CD4-positive, alpha-beta T cell (primary cell): ENCODE measurements at regions not wholly inside any gene's neighbourhood (a gene's known extent, or its start where the extent isn't known, plus 50 kb on each side); places are given as distances from the start of the nearest gene placed in this dataset.
A peak's percentile ranks its signal among the peaks of the same experiment; 100 is the strongest.

Experiments
- ATAC-seq: fragments of 200-7000 bp; cut with Tn5 transposase; one replicate; pipeline ENCODE4 v1.10.0; 2022; ENCODE audit warnings: mild to moderate bottlenecking; ENCODE audit not compliant: poor library complexity
- CTCF ChIA-PET: fragments of 350-600 bp; sonication (Branson Sonifier 250); formaldehyde crosslinking; loops from one replicate; lab custom pipeline; 2021; ENCODE audit warnings: antibody characterized with exemption, inconsistent platforms; lab: Charles Lee
- POLR2A ChIA-PET: fragments of 350-600 bp; sonication (Branson Sonifier 250); formaldehyde crosslinking; loops from one replicate; lab custom pipeline; 2021; ENCODE audit warnings: antibody characterized with exemption, inconsistent platforms; lab: Charles Lee
- DNase-seq, 14 experiments: peaks; one replicate each; pipeline ENCODE4 v3.0.0-alpha.2; 2013 to 2020; ENCODE audit warnings: mixed read lengths in 2 of 14
- H3K27ac ChIP-seq, 2 donors: one replicate each; pipeline versions ENCODE4 v1.5.1 to v1.7.0; 2013; ENCODE audit warnings: low read length in 2 of 2, low read depth in 1 of 2, mild to moderate bottlenecking in 1 of 2
- H3K27me3 ChIP-seq, 2 experiments: 1 replicate in 1 of 2; 2 replicates in 1 of 2; pipeline versions ENCODE4 v1.6.1 to v1.7.0; 2013; ENCODE audit warnings: low read length in 2 of 2, control low read depth in 1 of 2, mild to moderate bottlenecking in 1 of 2, moderate library complexity in 1 of 2; ENCODE audit not compliant: insufficient read depth in 2 of 2, control insufficient read depth in 1 of 2
- H3K36me3 ChIP-seq: one replicate; pipeline ENCODE4 v1.6.1; 2013; ENCODE audit warnings: low read length, control low read depth; ENCODE audit not compliant: insufficient read depth
- H3K4me1 ChIP-seq: one replicate; pipeline ENCODE4 v1.6.1; 2013; ENCODE audit warnings: low read length, control low read depth; ENCODE audit not compliant: insufficient read depth
- H3K4me3 ChIP-seq: one replicate; pipeline ENCODE4 v1.5.1; 2013; ENCODE audit warnings: mild to moderate bottlenecking, low read length, moderate library complexity
- H3K9me3 ChIP-seq, 2 experiments: 1 replicate in 1 of 2; 2 replicates in 1 of 2; pipeline versions ENCODE4 v1.6.1 to v1.7.0; 2013; ENCODE audit warnings: low read length in 2 of 2, mild to moderate bottlenecking in 2 of 2, control low read depth in 1 of 2, moderate library complexity in 1 of 2; ENCODE audit not compliant: control insufficient read depth in 1 of 2, insufficient read depth in 1 of 2
- H3K27ac Mint-ChIP-seq: one replicate; pipeline ENCODE4 v1.8.0; 2020; ENCODE audit warnings: mixed read lengths
- H3K27me3 Mint-ChIP-seq: one replicate; pipeline ENCODE4 v1.8.0; 2021; ENCODE audit warnings: mixed read lengths
- H3K36me3 Mint-ChIP-seq: one replicate; pipeline ENCODE4 v1.8.0; 2021; ENCODE audit warnings: low read depth, mixed read lengths
- H3K4me1 Mint-ChIP-seq: one replicate; pipeline ENCODE4 v1.8.0; 2021; ENCODE audit warnings: low read depth, mixed read lengths
- H3K4me3 Mint-ChIP-seq: one replicate; pipeline ENCODE4 v1.8.0; 2020; ENCODE audit warnings: mild to moderate bottlenecking, mixed read lengths
- H3K9me3 Mint-ChIP-seq: one replicate; pipeline ENCODE4 v1.8.0; 2020; ENCODE audit warnings: mixed read lengths
- CTCF ChIP-seq: fragments of 200-600 bp; IDR thresholded peaks from one replicate; pipeline ENCODE4 v1.8.0; 2022; ENCODE audit warnings: antibody characterized with exemption, mild to moderate bottlenecking
- intact Hi-C, 2 experiments: fragments of 100-400 bp; cut with DNase I in 1 of 2; cut with micrococcal nuclease in 1 of 2; formaldehyde crosslinking; loops; one replicate each; pipeline versions ENCODE4 v1.15.1 to v1.9.0; 2023 to 2025; cut with DNase I, micrococcal nuclease

DNA sequence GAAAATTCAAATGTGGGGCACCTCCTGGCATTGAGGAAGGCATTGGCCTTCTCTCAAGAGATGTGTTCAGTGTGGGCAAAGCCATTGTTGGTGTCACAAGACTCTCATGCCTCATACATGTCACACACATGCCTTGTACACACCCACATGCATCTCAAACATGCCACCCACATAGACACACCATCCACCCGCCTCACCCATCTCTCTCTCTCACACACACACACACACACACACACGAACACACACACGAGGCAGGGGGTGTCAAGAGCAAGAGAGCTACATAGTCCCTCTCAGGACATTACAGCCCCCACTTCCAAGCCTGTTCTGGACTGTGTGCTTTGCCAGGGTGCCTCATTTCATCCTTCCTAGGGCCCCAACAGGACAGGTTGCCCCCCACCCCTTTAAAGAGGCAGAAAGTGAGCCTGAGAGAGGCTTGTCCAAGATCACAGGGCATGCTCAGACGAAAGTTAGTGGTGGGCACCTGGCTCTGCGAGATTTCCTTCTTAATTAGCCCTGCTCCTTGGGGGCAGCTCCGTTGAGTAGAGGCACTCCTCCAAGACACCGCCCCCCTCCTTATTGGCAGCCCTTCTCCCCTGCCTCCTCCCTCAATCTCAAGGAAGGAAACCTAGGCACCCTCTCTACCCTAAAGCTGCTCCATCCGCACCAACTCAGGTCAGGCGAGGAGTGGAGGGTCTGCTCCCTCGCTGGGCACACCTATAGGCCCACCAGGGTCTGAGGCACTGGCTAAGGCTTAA lies 50.5 kb upstream of the CCDC174 start:
- Mint-ChIP-seq H3K36me3 (no peaks in the 10 kb centered on the region), H3K4me3 (no peak overlapping the region), H3K27me3 (peaks cover 83% of the 10 kb centered on the region), H3K4me1 (no peaks in the 10 kb centered on the region), H3K9me3 (peaks cover 11% of the 10 kb centered on the region), H3K27ac (no peak overlapping the region)
- no peaks in the 10 kb centered on the region for H3K36me3 ChIP-seq
- H3K27ac ChIP-seq = no peak overlapping the region
- CTCF ChIA-PET = no interaction called here
- H3K4me3 ChIP-seq = no peak overlapping the region
- POLR2A ChIA-PET = no interaction called here
- no peak for TF ChIP-seq CTCF
- intact Hi-C loops = no loop called here
- DNase-seq (no peak), ATAC-seq (no peak)
- peaks cover 65 to 66% of the 10 kb centered on the region in 2 experiments for H3K27me3 ChIP-seq
- H3K4me1 ChIP-seq = peaks cover 3% of the 10 kb centered on the region
- peaks cover 0 to 14% of the 10 kb centered on the region in 2 experiments for H3K9me3 ChIP-seq

- H3K9me3 Mint-ChIP-seq = peaks cover 11% of the 10 kb centered on the region
- ChIA-PET CTCF (no interaction called here), POLR2A (no interaction called here)
- no peaks in the 10 kb centered on the region for H3K36me3 Mint-ChIP-seq
- peak overlapping the region; percentile 3 for H3K4me3 Mint-ChIP-seq
- Histone ChIP-seq H3K4me1 (peaks cover 3% of the 10 kb centered on the region), H3K27me3 (peaks cover 66 to 71% of the 10 kb centered on the region in 2 experiments), H3K9me3 (peaks cover 0 to 14% of the 10 kb centered on the region in 2 experiments), H3K4me3 (no peak overlapping the region), H3K36me3 (no peaks in the 10 kb centered on the region), H3K27ac (no peak overlapping the region)
- intact Hi-C loops = no loop called here
- no peak for TF ChIP-seq CTCF
- no peak for DNase-seq
- H3K27me3 Mint-ChIP-seq = peaks cover 83% of the 10 kb centered on the region
- ATAC-seq = no peak
- no peak overlapping the region for H3K27ac Mint-ChIP-seq
- H3K4me1 Mint-ChIP-seq = no peaks in the 10 kb centered on the region
Observed at GRCh38 chr3:14601692-14602005, 49.9 kb upstream of the CCDC174 start.
